ENCODE measurements at regions not wholly inside any gene's neighbourhood (a gene's known extent, or its start where the extent isn't known, plus 50 kb on each side); places are given as distances from the start of the nearest gene placed in this dataset.
A peak's percentile ranks its signal among the peaks of the same experiment; 100 is the strongest.

GRCh38 chr19:53704011-53704410, 72.2 kb downstream of the DPRX start:
- Histone ChIP-seq H4K5ac (ENCODE audit: insufficient read length, low read depth, low read length) (no peak overlapping the region), H4K8ac (replicated peaks; ENCODE audit: insufficient read length, low read depth, low read length) (no peak overlapping the region), H2BK12ac (ENCODE audit: insufficient read length, low read depth, low read length) (no peak overlapping the region), H3K79me1 (ENCODE audit: insufficient read depth, low read depth, low read length, poor library complexity, severe bottlenecking) (no peaks in the 10 kb centered on the region), H3K23me2 (ENCODE audit: insufficient read length, low read depth, low read length, poor library complexity, severe bottlenecking) (no peaks in the 10 kb centered on the region), H2BK120ac (ENCODE audit: low read depth, low read length, poor library complexity, severe bottlenecking) (no peak overlapping the region), H3T11ph (ENCODE audit: low read length) (no peak overlapping the region), H3K9me3 (ENCODE audit: control insufficient read depth, low read depth, low read length) (no peaks in the 10 kb centered on the region), H3K27me3 (ENCODE audit: insufficient read depth, low read length) (no peaks in the 10 kb centered on the region), H2BK15ac (ENCODE audit: low read depth, low read length) (no peak overlapping the region), H3K56ac (ENCODE audit: insufficient read length, low read depth, low read length) (no peak overlapping the region), H3K14ac (ENCODE audit: insufficient read depth, low read length) (no peak overlapping the region), H3K4me1 (ENCODE audit: insufficient read depth, low read length) (no peaks in the 10 kb centered on the region), H2AFZ (ENCODE audit: low read length) (no peak overlapping the region), H3K9ac (ENCODE audit: extremely low read depth, insufficient read length, low read length) (no peak overlapping the region), H3K23ac (ENCODE audit: insufficient read length, low read depth, low read length) (no peak overlapping the region), H3K79me2 (ENCODE audit: insufficient read depth, low read length) (no peaks in the 10 kb centered on the region), H3K27ac (ENCODE audit: insufficient read length, low read depth, low read length) (no peak overlapping the region), H3K4me2 (ENCODE audit: insufficient read depth, insufficient read length, low read length) (no peak overlapping the region), H4K20me1 (ENCODE audit: control insufficient read depth, insufficient read depth, insufficient read length) (no peaks in the 10 kb centered on the region), H3K4ac (ENCODE audit: low read depth, low read length) (no peak overlapping the region), H2BK20ac (ENCODE audit: low read depth, low read length, poor library complexity, severe bottlenecking) (no peak overlapping the region), H3K18ac (ENCODE audit: insufficient read length, low read depth, low read length) (no peak overlapping the region), H2AK5ac (ENCODE audit: insufficient read length, low read length) (no peak overlapping the region), H2BK5ac (ENCODE audit: insufficient read length, low read length) (no peak overlapping the region), H4K91ac (ENCODE audit: insufficient read length, low read depth, low read length) (no peak overlapping the region)
- no peak overlapping the region for H3K4me3 Mint-ChIP-seq
- H3K27ac Mint-ChIP-seq, result peak overlapping the region in 1 of 3 experiments; percentile 6; a peak in 2 of 7 replicates
- no peak for DNase-seq
- no CpG with 5 or more reads among the region's 8 CpGs for WGBS (ENCODE audit: extremely low coverage, insufficient read length, low lambda C conversion rate)
- no peak for TF ChIP-seq CTCF (conservative IDR thresholded peaks at IDR 0.05)
- no peaks in the 10 kb centered on the region for H3K27me3 Mint-ChIP-seq (ENCODE audit: low read depth)
- no peaks in the 10 kb centered on the region for H3K9me3 Mint-ChIP-seq
- peaks cover 7 to 74% (median 9%) of the 10 kb centered on the region in 3 experiments; a peak in 5 of 7 replicates for H3K36me3 Mint-ChIP-seq (ENCODE audit: insufficient read depth in 1 of 3, low read depth in 3 of 3)
- H3K4me1 Mint-ChIP-seq, result peaks cover 33 to 51% of the 10 kb centered on the region in 2 experiments

Measured in H9 (cell line).